Activated CD8-positive, alpha-beta T cell treated with anti-CD3 and anti-CD28 coated beads for 36 hours (primary cell): ENCODE measurements at regions not wholly inside any gene's neighbourhood (a gene's known extent, or its start where the extent isn't known, plus 50 kb on each side); places are given as distances from the start of the nearest gene placed in this dataset.
"Not testable (repeated sequence)": the region's sequence is repeated elsewhere in the genome, so short reads cannot be mapped to it uniquely, and the experiment has no call there.

ENCODE experiments used
- ATAC-seq: fragments of 200-7000 bp; cut with Tn5 transposase; one replicate; pipeline ENCODE4 v1.10.0; 2021; ENCODE audit warnings: mild to moderate bottlenecking, moderate library complexity
- CTCF ChIA-PET: fragments of 350-600 bp; sonication (Branson Sonifier 250); formaldehyde crosslinking; loops from one replicate; lab custom pipeline; 2021; ENCODE audit warnings: antibody characterized with exemption; lab: Charles Lee
- POLR2A ChIA-PET: fragments of 350-600 bp; sonication (Branson Sonifier 250); formaldehyde crosslinking; loops from one replicate; lab custom pipeline; 2021; ENCODE audit warnings: antibody characterized with exemption; lab: Charles Lee
- DNase-seq: peaks from one replicate; pipeline ENCODE4 v3.0.0-alpha.2; 2020
- H3K27ac Mint-ChIP-seq: one replicate; pipeline ENCODE4 v1.8.0; 2021; ENCODE audit warnings: mild to moderate bottlenecking, mixed read lengths
- H3K27me3 Mint-ChIP-seq: one replicate; pipeline ENCODE4 v1.8.0; 2021; ENCODE audit warnings: mixed read lengths
- H3K36me3 Mint-ChIP-seq: one replicate; pipeline ENCODE4 v1.8.0; 2021; ENCODE audit warnings: low read depth, mixed read lengths
- H3K4me1 Mint-ChIP-seq: one replicate; pipeline ENCODE4 v1.8.0; 2021; ENCODE audit warnings: low read depth, mixed read lengths
- H3K4me3 Mint-ChIP-seq: one replicate; pipeline ENCODE4 v1.8.0; 2021; ENCODE audit warnings: mild to moderate bottlenecking, moderate library complexity, mixed read lengths
- H3K9me3 Mint-ChIP-seq: one replicate; pipeline ENCODE4 v1.8.0; 2021; ENCODE audit warnings: mixed read lengths
- intact Hi-C: fragments of 100-400 bp; cut with micrococcal nuclease; formaldehyde crosslinking; loops from one replicate; pipeline ENCODE4 v1.10.0; 2022
- TF ChIP-seq, protein P1 (sequence below): fragments of 200-600 bp; IDR thresholded peaks from one replicate; pipeline ENCODE4 v1.8.0; 2022; ENCODE audit warnings: antibody characterized with exemption, mild to moderate bottlenecking

DNA sequence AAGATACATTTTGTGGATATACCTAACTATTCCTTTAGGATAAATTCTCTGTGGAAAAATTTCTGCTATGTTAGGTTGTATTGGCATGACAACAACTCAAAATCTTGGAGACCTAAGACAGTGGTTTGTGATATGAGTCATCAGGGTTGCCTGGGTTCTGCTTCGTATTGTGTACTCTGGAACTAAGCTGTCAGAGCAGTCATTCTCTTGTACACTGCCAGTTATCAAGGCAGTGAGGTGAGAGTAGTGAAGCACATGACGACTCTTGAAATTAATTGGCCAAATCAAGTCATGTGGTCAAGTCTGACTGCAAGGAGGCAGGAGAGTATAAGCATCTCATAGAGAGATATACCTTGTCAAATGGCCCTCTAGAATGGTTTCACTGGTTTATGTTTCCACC lies 104.4 kb downstream of the FANCF start:
- Mint-ChIP-seq H3K36me3 (no peaks in the 10 kb centered on the region), H3K4me1 (no peaks in the 10 kb centered on the region), H3K4me3 (no peak overlapping the region), H3K27me3 (no peaks in the 10 kb centered on the region), H3K9me3 (no peaks in the 10 kb centered on the region), H3K27ac (no peak overlapping the region)
- TF ChIP-seq, protein P1, sequence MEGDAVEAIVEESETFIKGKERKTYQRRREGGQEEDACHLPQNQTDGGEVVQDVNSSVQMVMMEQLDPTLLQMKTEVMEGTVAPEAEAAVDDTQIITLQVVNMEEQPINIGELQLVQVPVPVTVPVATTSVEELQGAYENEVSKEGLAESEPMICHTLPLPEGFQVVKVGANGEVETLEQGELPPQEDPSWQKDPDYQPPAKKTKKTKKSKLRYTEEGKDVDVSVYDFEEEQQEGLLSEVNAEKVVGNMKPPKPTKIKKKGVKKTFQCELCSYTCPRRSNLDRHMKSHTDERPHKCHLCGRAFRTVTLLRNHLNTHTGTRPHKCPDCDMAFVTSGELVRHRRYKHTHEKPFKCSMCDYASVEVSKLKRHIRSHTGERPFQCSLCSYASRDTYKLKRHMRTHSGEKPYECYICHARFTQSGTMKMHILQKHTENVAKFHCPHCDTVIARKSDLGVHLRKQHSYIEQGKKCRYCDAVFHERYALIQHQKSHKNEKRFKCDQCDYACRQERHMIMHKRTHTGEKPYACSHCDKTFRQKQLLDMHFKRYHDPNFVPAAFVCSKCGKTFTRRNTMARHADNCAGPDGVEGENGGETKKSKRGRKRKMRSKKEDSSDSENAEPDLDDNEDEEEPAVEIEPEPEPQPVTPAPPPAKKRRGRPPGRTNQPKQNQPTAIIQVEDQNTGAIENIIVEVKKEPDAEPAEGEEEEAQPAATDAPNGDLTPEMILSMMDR: no peak
- CTCF ChIA-PET: no interaction called here
- DNase-seq: no peak
- intact Hi-C loops: no loop called here
- peak; percentile 51 for ATAC-seq
- POLR2A ChIA-PET: no interaction called here

GRCh38 chr11:22520521-22520920 lies 105.1 kb downstream of the FANCF start:
- Mint-ChIP-seq H3K27me3 (no peaks in the 10 kb centered on the region), H3K4me1 (no peaks in the 10 kb centered on the region), H3K9me3 (no peaks in the 10 kb centered on the region), H3K4me3 (no peak overlapping the region), H3K27ac (no peak overlapping the region), H3K36me3 (no peaks in the 10 kb centered on the region)
- TF ChIP-seq, protein P1: no peak
- ChIA-PET CTCF (no interaction called here), POLR2A (no interaction called here)
- ATAC-seq (no peak), DNase-seq (no peak)
- intact Hi-C loops: no loop called here

DNA sequence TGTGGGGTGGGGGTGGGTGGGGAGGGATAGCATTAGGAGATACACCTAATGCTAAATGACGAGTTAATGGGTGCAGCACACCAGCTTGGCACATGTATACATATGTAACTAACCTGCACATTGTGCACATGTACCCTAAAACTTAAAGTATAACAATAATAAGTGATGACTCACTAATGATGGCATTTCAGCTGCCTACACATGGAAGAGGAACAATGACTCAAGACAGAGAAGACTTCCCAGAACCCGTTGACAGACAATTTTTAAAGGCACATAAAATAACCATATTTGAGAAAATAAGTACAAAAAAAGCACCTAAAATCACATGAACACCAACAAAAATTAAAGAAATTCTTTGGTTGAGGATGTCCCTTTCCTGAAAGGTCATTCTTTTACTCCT lies 107.3 kb downstream of the FANCF start:
- H3K27ac Mint-ChIP-seq, DNase-seq, CTCF ChIA-PET: not testable (repeated sequence)

DNA sequence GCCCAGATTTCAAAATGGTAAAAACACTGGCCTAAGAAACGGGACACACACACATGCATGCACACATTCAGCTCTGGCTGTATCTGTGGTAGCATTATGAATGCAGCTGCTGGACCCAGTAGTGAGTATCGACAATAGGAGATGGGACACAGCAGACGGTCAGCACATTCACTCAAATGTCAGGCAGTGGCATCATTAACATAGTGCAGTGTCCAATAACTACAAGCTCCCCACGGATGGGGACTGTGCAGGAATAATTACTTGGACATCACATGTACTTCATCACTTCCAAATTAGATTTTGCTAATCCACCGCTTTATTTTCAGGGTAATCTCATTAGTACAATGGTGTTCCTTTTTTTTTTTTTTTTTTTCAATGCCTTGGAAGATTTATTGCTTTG lies 109.5 kb downstream of the FANCF start:
- POLR2A ChIA-PET: no interaction called here

More for the DNA sequence above, 107.3 kb downstream of the FANCF start:
- H3K36me3 Mint-ChIP-seq, H3K4me1 Mint-ChIP-seq, ATAC-seq, H3K9me3 Mint-ChIP-seq, H3K27me3 Mint-ChIP-seq, intact Hi-C loops, H3K4me3 Mint-ChIP-seq, POLR2A ChIA-PET: not testable (repeated sequence)

DNA sequence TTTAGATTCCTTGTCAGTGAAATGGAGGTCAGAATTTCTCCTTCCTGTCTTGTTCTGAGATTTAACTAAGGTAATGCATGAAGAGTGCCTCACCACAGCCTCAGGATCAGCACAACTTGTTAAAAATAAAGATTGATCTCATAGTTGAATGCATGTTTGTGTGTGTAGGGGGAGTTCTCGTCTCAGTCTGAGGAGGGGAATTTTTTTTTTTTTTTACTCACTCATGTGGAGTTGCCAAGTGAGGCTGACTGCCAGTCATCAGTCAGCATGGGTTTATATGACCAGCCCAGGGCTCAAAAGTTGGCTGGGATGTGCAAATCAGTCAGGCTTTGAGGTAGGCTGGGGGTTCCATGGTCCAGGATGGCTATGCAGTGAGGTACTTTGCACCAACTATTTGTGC lies 113.2 kb downstream of the FANCF start:
- Mint-ChIP-seq H3K9me3 (no peaks in the 10 kb centered on the region), H3K27ac (no peak overlapping the region)

More for the DNA sequence above, 109.5 kb downstream of the FANCF start:
- ATAC-seq (no peak), DNase-seq (no peak)
- Mint-ChIP-seq H3K27me3 (peaks cover 9% of the 10 kb centered on the region), H3K9me3 (no peaks in the 10 kb centered on the region), H3K36me3 (no peaks in the 10 kb centered on the region), H3K4me3 (no peak overlapping the region), H3K4me1 (no peaks in the 10 kb centered on the region), H3K27ac (no peak overlapping the region)
- intact Hi-C loops: no loop called here
- CTCF ChIA-PET: no interaction called here
- TF ChIP-seq, protein P1: no peak

More for the DNA sequence above, 113.2 kb downstream of the FANCF start:
- ChIA-PET POLR2A (no interaction called here), CTCF (no interaction called here)
- TF ChIP-seq, protein P1: no peak
- Mint-ChIP-seq H3K27me3 (peaks cover 15% of the 10 kb centered on the region), H3K4me1 (no peaks in the 10 kb centered on the region), H3K4me3 (no peak overlapping the region), H3K36me3 (no peaks in the 10 kb centered on the region)
- intact Hi-C loops: no loop called here
- DNase-seq: no peak
- no peak for ATAC-seq
